Mucosa of gallbladder (tissue), 1 donor: ENCODE measurements at regions not wholly inside any gene's neighbourhood (a gene's known extent, or its start where the extent isn't known, plus 50 kb on each side); places are given as distances from the start of the nearest gene placed in this dataset.

Source experiments
- DNase-seq: peaks from one replicate; pipeline ENCODE4 v3.0.0-alpha.2; 2020; ENCODE audit warnings: low spot score
- donor health status: DM: no; HTN: no; CAD: no.

DNA sequence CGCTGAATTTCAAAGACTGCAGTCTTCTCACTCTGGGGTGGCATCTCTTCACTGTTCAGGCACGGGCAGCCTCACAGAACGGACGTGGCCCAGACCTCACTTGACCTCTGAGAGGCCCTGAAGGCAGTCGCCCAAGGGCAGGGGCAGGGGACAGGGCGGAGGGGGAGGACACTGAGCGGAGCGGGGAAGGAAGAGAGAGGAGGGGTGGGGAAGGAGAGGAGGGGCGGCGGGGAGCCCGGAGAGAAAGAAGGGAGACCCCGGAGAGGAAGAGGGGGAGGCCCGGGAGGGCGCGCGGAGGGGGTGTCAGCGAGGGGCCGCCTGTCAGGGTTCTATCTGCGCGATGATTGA is 58.7 kb upstream of the COMTD1 start:
- DNase-seq = no peak

DNA sequence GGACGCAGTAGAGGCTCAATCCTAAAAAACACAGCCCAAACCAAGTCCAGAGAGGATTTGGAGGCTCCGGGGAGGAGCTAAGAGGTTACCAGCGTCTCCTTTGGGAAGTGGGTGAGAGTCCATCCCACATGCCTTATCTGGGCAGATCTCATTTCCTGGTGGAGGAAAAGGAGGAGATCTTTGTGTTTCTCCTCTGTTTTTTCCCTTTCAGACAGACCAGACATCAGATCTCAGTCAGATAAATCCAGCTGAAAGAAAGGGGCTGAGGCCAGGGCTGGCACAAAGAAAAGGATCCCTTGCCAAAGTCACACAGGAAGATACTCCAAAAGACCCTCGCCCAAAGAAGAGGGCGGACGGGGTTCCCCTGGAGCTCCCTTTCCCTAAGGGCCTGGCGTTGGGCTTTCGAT is 58.3 kb upstream of the COMTD1 start:
- no peak for DNase-seq

DNA sequence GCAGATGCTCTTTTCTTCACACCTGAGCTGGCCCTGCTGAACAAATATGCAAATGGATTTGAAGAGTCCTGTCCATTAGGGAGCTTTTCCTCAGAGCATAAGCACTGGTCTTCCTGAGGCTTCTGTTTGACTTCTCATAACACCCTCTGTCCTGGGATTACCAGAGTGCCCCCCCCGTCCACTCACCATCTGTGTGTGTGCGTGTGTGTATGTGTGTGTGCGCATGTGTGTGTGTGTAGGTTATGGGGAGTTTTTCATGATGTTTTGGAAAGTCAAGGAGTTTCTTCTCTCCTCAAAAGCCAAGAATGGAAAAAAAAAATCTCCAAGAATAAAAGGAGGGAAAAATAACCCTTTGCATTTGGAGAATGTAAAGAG is 57.7 kb upstream of the COMTD1 start:
- DNase-seq = no peak

DNA sequence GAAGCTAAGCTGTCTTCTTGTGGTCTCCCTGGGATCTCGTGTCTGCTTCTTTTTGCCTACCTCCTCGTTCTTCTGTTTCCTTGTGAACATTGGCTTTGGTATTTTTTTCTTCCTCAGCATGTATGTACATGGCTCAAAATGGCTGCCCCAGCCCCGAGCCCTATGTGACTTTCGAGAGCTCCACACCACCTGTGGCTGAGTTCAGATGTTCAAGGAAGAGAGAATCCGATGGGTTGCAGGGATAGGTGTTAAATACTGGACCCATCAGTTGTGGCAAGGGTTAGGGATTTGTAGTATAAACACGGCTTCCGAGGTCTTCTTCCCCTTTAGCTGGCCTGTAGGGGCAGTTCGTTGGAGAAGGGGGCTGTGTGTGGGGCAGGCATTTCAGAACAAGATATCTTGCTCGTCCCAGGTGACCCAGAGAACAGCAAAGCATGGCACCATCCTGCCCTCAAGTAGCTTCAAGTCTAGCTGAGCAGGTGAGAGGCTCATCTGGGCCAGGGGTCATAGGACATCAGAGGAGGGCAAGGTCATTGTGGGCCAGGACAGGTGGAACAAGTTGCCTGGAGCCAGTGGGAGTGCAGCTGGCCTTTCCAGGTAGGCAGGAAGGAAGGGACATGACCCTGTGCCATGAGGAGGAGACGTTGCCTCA is 57.2 kb upstream of the COMTD1 start:
- no peak for DNase-seq

DNA sequence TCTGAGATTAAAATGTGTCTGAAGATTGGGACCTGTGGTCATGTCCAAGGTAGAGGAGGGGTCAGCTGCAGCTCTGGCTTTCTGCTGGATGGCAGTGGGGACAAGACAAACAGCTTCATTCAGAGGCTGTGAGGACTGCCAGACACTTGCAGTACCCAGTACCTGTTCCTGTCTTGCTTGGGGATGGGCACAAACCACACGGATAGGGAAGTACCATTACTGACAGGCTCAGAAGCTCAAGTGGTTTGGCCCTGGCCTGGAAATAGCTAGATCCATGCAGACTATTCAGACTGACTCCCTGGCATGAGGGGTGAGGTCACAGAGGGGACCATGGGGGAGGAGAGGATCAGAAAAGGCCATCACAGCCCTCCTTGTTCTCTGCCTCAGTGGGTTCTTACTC is 56.0 kb upstream of the COMTD1 start:
- DNase-seq = no peak

DNA sequence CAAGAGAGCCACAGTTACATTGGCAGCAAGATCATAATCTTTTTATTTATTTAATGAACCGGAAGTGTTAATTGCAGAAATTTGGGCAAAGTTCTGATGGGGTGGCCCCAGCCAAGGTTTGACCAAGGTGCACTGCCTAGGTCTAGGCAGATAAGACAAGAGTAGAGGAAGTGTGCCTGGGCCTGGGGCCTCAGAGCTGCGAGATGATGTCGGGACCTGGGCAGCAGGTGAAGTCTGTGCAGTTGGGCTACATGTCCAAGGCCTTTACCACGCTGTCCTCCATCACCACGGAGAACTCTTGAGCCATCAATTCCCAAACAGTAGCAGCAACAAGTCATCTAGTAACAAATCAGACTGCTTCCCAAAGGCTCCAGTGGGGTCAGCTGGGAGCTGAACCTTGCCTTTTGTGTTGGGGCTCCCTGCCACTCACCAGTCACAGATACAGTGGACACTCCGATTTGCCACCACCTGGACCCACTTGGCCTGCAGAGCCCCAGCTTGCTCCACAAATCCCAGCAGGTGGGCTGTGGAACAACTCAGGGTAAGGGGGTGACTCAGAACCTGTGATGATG is 52.5 kb upstream of the COMTD1 start:
- no peak for DNase-seq

DNA sequence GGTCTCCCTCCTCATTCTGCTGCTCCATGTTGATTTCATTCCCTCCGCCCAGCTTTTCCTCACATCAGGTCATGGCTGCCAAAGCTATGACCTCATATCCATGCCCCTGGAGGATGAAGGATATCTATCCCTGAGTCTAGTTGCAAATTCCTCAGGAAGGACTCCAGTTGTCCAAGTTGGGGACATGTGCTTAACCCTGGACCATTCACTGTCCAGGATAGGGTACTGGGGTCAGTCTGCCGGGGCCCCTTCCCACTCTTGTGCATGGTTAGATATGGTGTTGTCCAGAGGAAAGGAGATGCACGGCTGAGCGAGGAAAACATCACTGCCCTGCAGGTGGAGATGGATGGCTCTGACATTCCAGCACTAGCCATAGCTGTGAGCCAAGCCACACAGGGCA is 51.9 kb upstream of the COMTD1 start:
- DNase-seq = no peak

DNA sequence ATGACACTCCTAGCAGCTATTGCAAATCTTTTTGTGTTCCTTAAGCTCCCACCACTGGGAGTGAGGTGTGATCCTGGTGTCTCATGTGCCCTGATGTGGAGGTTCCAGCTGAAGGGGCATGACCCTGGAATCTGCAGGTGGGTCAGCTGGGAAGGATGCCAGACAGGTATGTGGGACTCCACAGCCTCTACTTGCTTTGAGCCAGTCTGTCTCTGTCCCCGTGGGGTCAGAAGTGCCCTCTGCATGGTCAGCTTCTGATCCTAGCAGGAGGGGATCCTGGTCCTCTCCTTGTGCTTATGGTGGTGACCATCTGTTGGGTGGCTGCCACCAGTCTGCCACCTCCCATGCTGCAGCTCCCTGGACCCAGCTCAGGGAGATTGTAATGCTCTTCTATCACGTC is 51.1 kb upstream of the COMTD1 start:
- no peak for DNase-seq
